Lung (tissue), 11 donors: ENCODE measurements at regions not wholly inside any gene's neighbourhood (a gene's known extent, or its start where the extent isn't known, plus 50 kb on each side); places are given as distances from the start of the nearest gene placed in this dataset.
"Not testable (repeated sequence)": the region's sequence is repeated elsewhere in the genome, so short reads cannot be mapped to it uniquely, and the experiment has no call there.

Experiments used
- ATAC-seq: fragments of 200-7000 bp; cut with Tn5 transposase; one replicate; pipeline ENCODE4 v1.9.1; 2020; ENCODE audit warnings: moderate number of reproducible peaks; ENCODE audit not compliant: insufficient read depth, low FRiP score
- DNase-seq, 3 donors: peaks; one replicate each; pipeline ENCODE4 v3.0.0-alpha.2; 2013 to 2017
- H3K27ac ChIP-seq, 2 donors: one replicate each; pipeline ENCODE4 v1.5.1; 2013; ENCODE audit warnings: mild to moderate bottlenecking in 2 of 2, moderate library complexity in 2 of 2, control low read depth in 1 of 2, inconsistent platforms in 1 of 2, low read depth in 1 of 2, low read length in 1 of 2
- H3K27me3 ChIP-seq, 3 donors: one replicate each; pipeline ENCODE4 v1.5.1; 2013; ENCODE audit warnings: low read length in 2 of 3; ENCODE audit not compliant: control insufficient read depth in 3 of 3, insufficient read depth in 3 of 3
- H3K36me3 ChIP-seq, 4 donors: one replicate each; pipeline ENCODE4 v1.5.1; 2013; ENCODE audit warnings: low read length in 4 of 4, mild to moderate bottlenecking in 1 of 4, moderate library complexity in 1 of 4; ENCODE audit not compliant: control insufficient read depth in 4 of 4, insufficient read depth in 4 of 4
- H3K4me1 ChIP-seq, 5 donors: one replicate each; pipeline ENCODE4 v1.5.1; 2013; ENCODE audit warnings: low read length in 5 of 5, mild to moderate bottlenecking in 2 of 5, moderate library complexity in 1 of 5; ENCODE audit not compliant: control insufficient read depth in 5 of 5, insufficient read depth in 5 of 5
- H3K4me3 ChIP-seq: one replicate; pipeline ENCODE4 v1.5.1; 2013; ENCODE audit warnings: mild to moderate bottlenecking, control low read depth, moderate library complexity
- H3K9ac ChIP-seq, 2 donors: one replicate each; pipeline ENCODE4 v1.5.1; 2013; ENCODE audit warnings: low read length in 2 of 2, control low read depth in 1 of 2; ENCODE audit not compliant: insufficient read depth in 1 of 2
- H3K9me3 ChIP-seq, 4 donors: one replicate each; pipeline ENCODE4 v1.5.1; 2013; ENCODE audit warnings: low read length in 3 of 4, mild to moderate bottlenecking in 1 of 4, moderate library complexity in 1 of 4; ENCODE audit not compliant: control insufficient read depth in 4 of 4, insufficient read depth in 3 of 4
- CTCF ChIP-seq: IDR thresholded peaks from 2 replicates; pipeline ENCODE4 v1.5.1; 2012; ENCODE audit warnings: mild to moderate bottlenecking; ENCODE audit errors: control extremely low read depth, extremely low read depth
- WGBS, 2 donors: extraction: QIAGEN DNeasy Blood & Tissue Kit; methylation state at CpG; one replicate each; pipeline ENCODE4 v1.1.7; 2013; 5-methylcytosine and 5-hydroxymethylcytosine counted together
- donor health status: control.
- donor health status: control.
- donor health status: Bipolar disorder and iron deficiency.
- donor health status: healthy.
- donor health status: DM: yes; HTN: yes; CAD: no.

GRCh38 chr10:109735776-109736175 lies 187.5 kb downstream of the XPNPEP1 start:
- Histone ChIP-seq H3K27me3 (no peaks in the 10 kb centered on the region), H3K27ac (no peak overlapping the region), H3K9me3 (peaks cover 0 to 1% (median 0%) of the 10 kb centered on the region in 4 donors), H3K36me3 (no peaks in the 10 kb centered on the region), H3K4me3 (no peak overlapping the region), H3K4me1 (no peaks in the 10 kb centered on the region), H3K9ac (no peak overlapping the region)
- DNase-seq, result no peak
- 72 to 78% methylated on average over 4 of the region's 4 CpGs for WGBS, 2 donors
- no peak for ATAC-seq
- TF ChIP-seq CTCF, result no peak

GRCh38 chr10:109732254-109732965 lies 190.9 kb downstream of the XPNPEP1 start:
- WGBS, 2 donors, result 80 to 85% methylated on average over 3 of the region's 3 CpGs
- DNase-seq, result no peak
- no peak for TF ChIP-seq CTCF
- Histone ChIP-seq H3K9ac (no peak overlapping the region), H3K36me3 (no peaks in the 10 kb centered on the region), H3K4me1 (no peaks in the 10 kb centered on the region), H3K9me3 (peaks cover 0 to 1% (median 0%) of the 10 kb centered on the region in 4 donors), H3K27ac (no peak overlapping the region), H3K4me3 (no peak overlapping the region), H3K27me3 (no peaks in the 10 kb centered on the region)
- no peak for ATAC-seq

- H3K4me3 ChIP-seq, H3K36me3 ChIP-seq, ATAC-seq, DNase-seq, H3K27ac ChIP-seq, H3K9me3 ChIP-seq, H3K4me1 ChIP-seq, H3K9ac ChIP-seq, H3K27me3 ChIP-seq: not testable (repeated sequence)
- 78 to 84% methylated on average over 4 of the region's 4 CpGs for WGBS, 2 donors
Measured at GRCh38 chr10:109729895-109730294, 193.4 kb downstream of the XPNPEP1 start.

- no peak for DNase-seq
- H3K9me3 ChIP-seq, result no peaks in the 10 kb centered on the region
- no peak for ATAC-seq
- no peak overlapping the region for H3K4me3 ChIP-seq
- WGBS, 2 donors, result 28 to 52% methylated on average over 1 of the region's 1 CpG
- H3K36me3 ChIP-seq, result no peaks in the 10 kb centered on the region
- no peaks in the 10 kb centered on the region for H3K4me1 ChIP-seq
- no peak for TF ChIP-seq CTCF
- no peak overlapping the region for H3K9ac ChIP-seq
- no peak overlapping the region for H3K27ac ChIP-seq
- no peaks in the 10 kb centered on the region for H3K27me3 ChIP-seq
Measured at GRCh38 chr10:109727436-109727835, 195.9 kb downstream of the XPNPEP1 start.
